Stimulated activated naive CD8-positive, alpha-beta T cell treated with anti-CD3 and anti-CD28 coated beads, Interleukin-15, amount 100 ng/mL, for 72 hours (primary cell): ENCODE measurements at regions not wholly inside any gene's neighbourhood (a gene's known extent, or its start where the extent isn't known, plus 50 kb on each side); places are given as distances from the start of the nearest gene placed in this dataset.

ENCODE experiments used
- ATAC-seq: fragments of 150-1000 bp; cut with Tn5 transposase; 2 replicates; pipeline ENCODE4 v1.10.0; 2021; ENCODE audit warnings: mild to moderate bottlenecking, moderate library complexity
- DNase-seq, 2 donors: peaks; one replicate each; pipeline ENCODE4 v3.0.0; 2021 to 2022
- H3K27ac Mint-ChIP-seq, 2 donors: one replicate each; pipeline ENCODE4 v1.8.0; 2022; ENCODE audit warnings: mild to moderate bottlenecking in 2 of 2, mixed read lengths in 2 of 2, moderate library complexity in 2 of 2
- H3K27me3 Mint-ChIP-seq: one replicate; pipeline ENCODE4 v1.8.0; 2022; ENCODE audit warnings: mixed read lengths
- H3K4me1 Mint-ChIP-seq: one replicate; pipeline ENCODE4 v1.8.0; 2022; ENCODE audit warnings: mild to moderate bottlenecking, mixed read lengths
- H3K4me3 Mint-ChIP-seq, 2 donors: one replicate each; pipeline ENCODE4 v1.8.0; 2022; ENCODE audit warnings: mild to moderate bottlenecking in 2 of 2, mixed read lengths in 2 of 2, moderate library complexity in 1 of 2
- H3K9me3 Mint-ChIP-seq, 2 donors: one replicate each; pipeline ENCODE4 v1.8.0; 2022; ENCODE audit warnings: mixed read lengths in 2 of 2

GRCh38 chrX:69238114-69238886 is 73.0 kb upstream of the PJA1 start:
- Mint-ChIP-seq H3K4me3 (no peak overlapping the region), H3K4me1 (no peaks in the 10 kb centered on the region), H3K9me3 (no peaks in the 10 kb centered on the region), H3K27ac (no peak overlapping the region), H3K27me3 (peaks cover 8% of the 10 kb centered on the region)
- ATAC-seq (no peak), DNase-seq (no peak)

- no peaks in the 10 kb centered on the region for H3K4me1 Mint-ChIP-seq
- H3K27ac Mint-ChIP-seq, result no peak overlapping the region
- DNase-seq, result no peak
- no peak for ATAC-seq
- no peaks in the 10 kb centered on the region for H3K9me3 Mint-ChIP-seq
- no peaks in the 10 kb centered on the region for H3K27me3 Mint-ChIP-seq
- no peak overlapping the region for H3K4me3 Mint-ChIP-seq
These were observed 72.0 kb upstream of the PJA1 start for GRCh38 chrX:69237236-69237635.

GRCh38 chrX:69236641-69237040 is 71.4 kb upstream of the PJA1 start:
- Mint-ChIP-seq H3K9me3 (no peaks in the 10 kb centered on the region), H3K27me3 (no peaks in the 10 kb centered on the region), H3K4me3 (no peak overlapping the region), H3K27ac (no peak overlapping the region), H3K4me1 (no peaks in the 10 kb centered on the region)
- DNase-seq, result no peak
- no peak for ATAC-seq

DNA sequence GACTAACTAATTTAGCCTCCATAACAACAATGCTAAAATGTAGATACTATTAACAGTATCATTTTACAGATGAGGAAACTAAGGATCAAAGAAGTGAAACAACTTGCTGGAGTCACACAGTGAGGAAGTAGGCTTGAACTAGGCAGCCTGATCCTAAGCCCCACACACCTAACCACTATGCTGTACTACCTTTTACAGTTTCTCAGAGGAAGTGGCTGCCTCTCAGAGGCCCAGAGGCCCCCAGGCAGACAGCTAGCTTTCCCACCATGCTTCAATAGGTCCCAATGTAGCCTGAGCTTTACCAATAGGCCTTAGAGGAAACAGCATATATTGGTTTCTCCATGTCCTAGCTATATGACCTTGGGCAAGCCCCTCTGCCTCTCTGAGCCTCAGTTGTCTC is 69.4 kb upstream of the PJA1 start:
- Mint-ChIP-seq H3K9me3 (no peaks in the 10 kb centered on the region), H3K27ac (no peak overlapping the region), H3K27me3 (no peaks in the 10 kb centered on the region), H3K4me1 (no peaks in the 10 kb centered on the region), H3K4me3 (no peak overlapping the region)
- no peak for DNase-seq
- no peak for ATAC-seq

- Mint-ChIP-seq H3K9me3 (no peaks in the 10 kb centered on the region), H3K4me1 (no peaks in the 10 kb centered on the region), H3K4me3 (no peak overlapping the region), H3K27me3 (no peaks in the 10 kb centered on the region), H3K27ac (peak overlapping the region in 1 of 2 donors; percentile 66)
- ATAC-seq, result no peak
- DNase-seq, result no peak
These were observed 67.7 kb upstream of the PJA1 start for GRCh38 chrX:69232945-69233344.

DNA sequence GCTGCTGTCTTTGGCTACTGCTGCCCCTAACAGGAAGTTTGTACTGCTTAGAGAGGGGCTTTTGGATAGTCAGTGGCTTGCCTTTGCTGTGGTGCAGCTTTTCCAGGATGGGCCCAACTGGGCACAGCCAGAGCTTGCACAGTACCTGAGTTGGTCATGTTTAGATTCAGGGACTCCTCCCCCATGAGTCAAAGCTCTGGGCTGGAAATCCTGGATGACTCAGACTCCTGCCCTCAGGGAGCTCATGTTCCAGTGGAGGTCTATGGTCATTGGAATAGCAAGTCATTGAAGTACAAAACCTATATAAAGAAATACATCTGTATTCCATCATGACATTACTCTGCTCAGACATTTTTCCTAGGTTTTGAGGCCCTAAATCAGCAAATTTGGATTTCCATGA is 66.7 kb upstream of the PJA1 start:
- no peak overlapping the region for H3K27ac Mint-ChIP-seq
- H3K4me1 Mint-ChIP-seq, result no peaks in the 10 kb centered on the region
- H3K4me3 Mint-ChIP-seq, result no peak overlapping the region
- ATAC-seq, result no peak
- DNase-seq, result no peak
- no peaks in the 10 kb centered on the region for H3K9me3 Mint-ChIP-seq
- H3K27me3 Mint-ChIP-seq, result no peaks in the 10 kb centered on the region

DNA sequence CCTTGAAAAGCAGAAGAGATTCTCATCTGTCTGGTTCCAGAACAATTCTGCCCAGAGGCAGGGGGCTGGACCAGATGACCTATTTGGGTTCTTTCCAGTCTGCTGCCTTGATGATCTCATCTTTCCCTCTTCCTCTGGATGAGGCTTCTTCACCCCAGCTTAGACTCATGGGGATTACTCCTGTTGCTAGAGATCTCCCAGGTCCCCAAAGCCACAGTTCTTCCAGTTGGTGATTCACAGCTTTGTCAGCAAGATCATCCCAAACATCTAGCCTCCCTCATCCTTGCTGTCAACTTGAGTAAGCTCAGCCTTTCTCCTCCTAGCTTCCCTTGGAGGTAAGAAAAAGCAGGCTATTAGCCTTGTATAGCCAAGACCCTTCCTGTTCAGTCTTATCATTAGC is 64.2 kb upstream of the PJA1 start:
- Mint-ChIP-seq H3K27ac (no peak overlapping the region), H3K9me3 (no peaks in the 10 kb centered on the region), H3K4me3 (no peak overlapping the region), H3K27me3 (no peaks in the 10 kb centered on the region), H3K4me1 (no peaks in the 10 kb centered on the region)
- no peak for DNase-seq
- ATAC-seq, result no peak

DNA sequence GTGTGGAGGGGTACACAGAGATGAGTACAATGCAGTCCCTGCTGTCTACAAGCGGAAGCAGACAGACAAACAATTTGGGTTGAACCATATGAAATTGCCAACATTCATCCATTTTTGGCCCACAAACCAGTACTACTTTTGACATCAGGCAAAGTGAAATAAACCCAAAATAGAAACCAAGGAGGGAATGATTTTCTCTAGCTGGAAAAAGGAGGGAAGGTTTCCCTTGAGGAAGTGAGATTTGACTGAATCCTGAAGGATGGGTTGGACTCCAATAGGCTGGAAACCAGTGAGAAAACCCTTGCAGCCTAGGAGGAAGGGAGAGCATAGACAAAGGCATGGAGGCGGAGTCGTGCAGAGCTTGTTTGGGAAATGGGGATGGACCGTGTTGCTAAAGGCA is 63.5 kb upstream of the PJA1 start:
- H3K27me3 Mint-ChIP-seq, result no peaks in the 10 kb centered on the region
- H3K4me1 Mint-ChIP-seq, result no peaks in the 10 kb centered on the region
- H3K4me3 Mint-ChIP-seq, result no peak overlapping the region
- no peaks in the 10 kb centered on the region for H3K9me3 Mint-ChIP-seq
- no peak overlapping the region for H3K27ac Mint-ChIP-seq
- DNase-seq (no peak), ATAC-seq (no peak)

DNA sequence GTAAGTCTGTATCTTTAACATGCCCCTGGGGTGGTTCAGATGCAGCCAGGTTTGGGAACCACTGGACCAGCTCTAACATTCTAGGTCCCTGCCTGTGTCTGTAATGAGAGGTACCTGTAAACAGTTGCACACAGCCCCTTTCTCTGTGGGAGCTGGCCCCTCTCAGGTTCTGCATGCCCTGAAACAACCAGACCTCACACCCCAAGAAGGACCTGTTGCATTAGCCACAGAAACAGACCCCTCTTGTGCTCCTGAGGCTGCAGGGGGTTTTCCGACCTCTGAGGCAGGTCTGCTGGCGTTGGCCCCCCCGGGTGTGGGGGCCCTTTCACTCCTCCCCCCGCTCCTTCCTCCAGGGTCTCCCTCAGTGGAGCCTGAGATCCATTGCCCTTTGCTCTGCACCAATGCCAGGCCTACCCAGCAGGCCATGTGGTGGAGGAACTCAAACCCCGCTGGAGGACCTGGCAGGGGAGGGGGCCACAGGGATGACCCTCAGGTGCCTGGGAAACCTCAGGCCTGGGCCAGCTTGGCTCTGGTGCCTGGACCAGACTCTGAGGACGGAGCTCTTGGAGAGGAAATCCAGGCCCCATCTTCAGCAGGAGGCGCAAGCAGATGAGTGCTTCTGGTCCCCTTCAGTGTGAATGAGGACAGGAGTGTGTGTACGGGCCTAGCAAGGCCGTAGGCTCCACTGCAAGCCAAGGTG is 61.4 kb upstream of the PJA1 start:
- H3K4me1 Mint-ChIP-seq, result no peaks in the 10 kb centered on the region
- ATAC-seq (no peak), DNase-seq (no peak)
- no peak overlapping the region for H3K4me3 Mint-ChIP-seq
- H3K27me3 Mint-ChIP-seq, result no peaks in the 10 kb centered on the region
- no peaks in the 10 kb centered on the region for H3K9me3 Mint-ChIP-seq
- no peak overlapping the region for H3K27ac Mint-ChIP-seq

DNA sequence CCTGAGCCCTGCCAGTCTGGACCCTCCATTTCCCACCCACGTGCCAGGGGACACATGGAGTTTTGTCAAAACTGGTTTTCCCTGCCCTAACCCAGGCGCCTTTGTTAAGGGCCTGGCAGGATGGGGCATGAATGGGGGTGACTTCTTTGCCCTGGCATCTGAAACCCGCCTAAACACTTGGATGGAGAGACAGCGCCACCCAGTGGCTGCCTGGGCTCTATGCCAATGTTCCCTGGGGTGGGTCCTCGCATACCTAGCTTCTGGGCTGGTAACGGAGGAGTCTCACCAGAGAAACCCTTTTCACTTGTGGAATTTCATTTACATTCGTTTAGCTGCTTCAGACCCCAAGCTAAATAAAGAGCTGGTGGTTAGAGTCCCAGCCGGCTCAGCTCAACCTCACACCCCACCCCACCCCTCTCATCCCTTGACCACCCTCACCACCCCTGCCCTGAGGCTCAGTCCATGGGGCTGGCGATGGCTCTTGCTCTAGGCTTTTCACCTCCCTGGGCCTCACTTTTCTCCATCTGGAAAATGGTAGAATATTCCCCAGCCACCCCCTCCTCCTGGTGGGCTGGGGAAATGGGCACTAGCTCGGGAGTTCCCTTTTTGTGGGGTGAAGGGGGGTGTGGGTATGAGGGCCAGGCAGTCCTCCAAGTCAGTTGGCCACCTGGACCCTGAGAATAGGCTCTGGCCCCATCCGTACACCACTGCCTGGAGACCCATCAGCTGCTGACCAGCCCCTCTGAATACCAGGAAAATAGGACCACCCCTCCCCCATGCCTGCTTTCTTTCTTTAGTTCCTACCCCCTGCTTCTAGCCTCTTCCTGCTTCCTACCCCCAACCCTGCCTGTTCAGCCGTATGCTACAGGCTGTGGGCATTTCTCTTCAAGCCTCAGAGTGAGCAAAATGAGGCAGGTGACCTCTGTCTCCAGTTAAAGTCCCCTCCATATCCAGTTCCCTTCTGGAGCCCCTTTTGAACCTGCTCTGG is 57.1 kb upstream of the PJA1 start:
- H3K4me1 Mint-ChIP-seq, result no peaks in the 10 kb centered on the region
- H3K4me3 Mint-ChIP-seq, result no peak overlapping the region
- peak overlapping the region in 1 of 2 donors; percentile 6 for H3K27ac Mint-ChIP-seq
- H3K9me3 Mint-ChIP-seq, result no peaks in the 10 kb centered on the region
- H3K27me3 Mint-ChIP-seq, result no peaks in the 10 kb centered on the region
- ATAC-seq (peak; percentile 91), DNase-seq (peak; percentile 67 to 71)

DNA sequence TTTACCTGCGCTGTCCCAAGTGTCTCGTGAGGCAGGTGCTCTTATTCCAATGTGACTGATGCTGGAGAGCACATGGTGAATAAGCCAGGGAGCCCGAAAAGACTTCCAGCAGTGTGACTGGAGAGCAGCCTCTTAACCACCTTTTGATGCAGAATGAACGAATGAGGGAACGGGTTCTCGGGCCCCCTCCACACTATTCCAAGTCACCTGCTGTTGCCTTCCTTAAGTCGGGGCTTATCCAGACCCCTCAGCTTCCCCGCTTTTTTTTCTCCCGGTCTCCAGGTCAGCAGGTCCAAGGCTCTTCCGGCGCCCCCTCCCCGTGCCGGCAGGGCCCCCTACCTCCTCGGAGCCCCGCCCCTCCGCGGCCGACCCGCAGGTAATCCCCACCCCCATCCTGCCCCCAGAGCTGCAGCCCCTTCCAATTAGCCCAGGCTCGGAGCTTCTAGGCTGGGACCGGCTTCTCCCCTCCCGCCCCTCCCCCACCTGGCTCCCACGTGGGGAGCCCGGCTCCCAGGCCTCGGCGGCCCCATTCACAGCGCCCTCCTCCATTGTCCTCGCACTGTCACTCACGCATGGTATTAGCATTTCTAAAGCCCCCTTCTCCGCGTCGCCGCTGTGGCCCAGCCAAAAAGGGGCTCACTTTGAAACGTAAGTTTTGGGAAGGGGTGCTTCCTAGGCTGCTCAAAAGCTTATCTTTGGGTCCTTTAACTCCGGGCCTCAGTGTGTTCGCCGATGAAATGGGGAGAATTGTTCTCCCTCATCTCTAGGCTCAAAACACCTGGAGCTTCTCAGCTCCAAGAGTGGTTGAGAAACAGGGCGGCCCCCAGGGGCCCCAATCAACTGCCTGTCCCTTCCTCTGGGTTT is 56.2 kb upstream of the PJA1 start:
- no peak for DNase-seq
- Mint-ChIP-seq H3K4me1 (no peaks in the 10 kb centered on the region), H3K27me3 (no peaks in the 10 kb centered on the region), H3K9me3 (no peaks in the 10 kb centered on the region), H3K4me3 (no peak overlapping the region), H3K27ac (no peak overlapping the region)
- no peak for ATAC-seq

DNA sequence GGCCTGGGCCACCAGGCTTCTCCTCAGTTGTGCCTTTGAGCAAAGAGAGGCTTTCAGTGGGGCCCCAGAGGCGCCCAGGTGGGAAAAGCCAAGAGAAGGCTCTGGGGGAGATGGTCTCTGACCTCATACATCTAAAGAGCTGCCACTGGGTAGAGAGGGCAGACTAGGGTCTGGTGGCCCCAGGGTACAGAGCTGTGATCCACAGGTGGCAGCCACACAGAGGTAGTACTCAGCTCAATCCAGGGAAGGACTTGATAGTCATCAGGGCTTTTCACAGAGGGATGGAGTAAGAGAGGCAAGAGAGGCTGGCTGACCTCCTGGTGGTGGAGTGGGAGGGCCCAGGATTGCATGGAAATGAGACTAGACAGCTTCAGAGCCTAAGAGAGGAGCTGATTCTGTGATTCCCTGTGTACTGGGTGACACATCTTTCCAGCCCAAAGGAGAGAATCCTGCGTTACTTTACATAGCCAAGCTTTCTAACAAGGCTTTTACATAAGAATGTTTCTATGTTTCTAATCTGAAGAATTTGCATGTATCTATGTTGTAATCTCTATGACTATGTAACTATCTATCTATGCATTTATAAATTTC is 53.2 kb upstream of the PJA1 start:
- Mint-ChIP-seq H3K27me3 (no peaks in the 10 kb centered on the region), H3K9me3 (no peaks in the 10 kb centered on the region), H3K4me1 (no peaks in the 10 kb centered on the region), H3K4me3 (no peak overlapping the region), H3K27ac (no peak overlapping the region)
- DNase-seq (no peak), ATAC-seq (no peak)

- H3K9me3 Mint-ChIP-seq, result no peaks in the 10 kb centered on the region
- no peaks in the 10 kb centered on the region for H3K4me1 Mint-ChIP-seq
- DNase-seq (no peak), ATAC-seq (no peak)
- no peak overlapping the region for H3K4me3 Mint-ChIP-seq
- no peak overlapping the region for H3K27ac Mint-ChIP-seq
- H3K27me3 Mint-ChIP-seq, result no peaks in the 10 kb centered on the region
These were observed 51.7 kb upstream of the PJA1 start for GRCh38 chrX:69216911-69217310.

GRCh38 chrX:69216446-69216845 is 51.2 kb upstream of the PJA1 start:
- ATAC-seq (no peak), DNase-seq (no peak)
- no peaks in the 10 kb centered on the region for H3K9me3 Mint-ChIP-seq
- no peak overlapping the region for H3K4me3 Mint-ChIP-seq
- H3K27me3 Mint-ChIP-seq, result no peaks in the 10 kb centered on the region
- no peaks in the 10 kb centered on the region for H3K4me1 Mint-ChIP-seq
- peak overlapping the region in 1 of 2 donors; percentile 71 for H3K27ac Mint-ChIP-seq
